HEK293 (cell line): ENCODE measurements at regions not wholly inside any gene's neighbourhood (a gene's known extent, or its start where the extent isn't known, plus 50 kb on each side); places are given as distances from the start of the nearest gene placed in this dataset.

ENCODE experiments used
- CTCF ChIA-PET: fragments of 350-600 bp; formaldehyde crosslinking; extraction: SDS; loops from one replicate; lab custom pipeline; 2021; ENCODE audit warnings: antibody characterized with exemption; lab: Yijun Ruan, JAX
- POLR2A ChIA-PET: fragments of 300-600 bp; formaldehyde crosslinking; extraction: SDS; loops from one replicate; lab custom pipeline; 2020; ENCODE audit warnings: antibody characterized with exemption, inconsistent platforms; lab: Yijun Ruan, JAX
- H3K27ac ChIP-seq: fragments of 200-500 bp; sonication (Bioruptor generic); 2 replicates; pipeline ENCODE4 v1.5.1; 2014; ENCODE audit warnings: low read depth, low read length, control low read depth, inconsistent platforms; ENCODE audit errors: extremely low read depth
- H3K36me3 ChIP-seq, 2 experiments: fragments of 200-500 bp in 1 of 2; sonication (Bioruptor generic) in 1 of 2; 1 replicate in 1 of 2; 2 replicates in 1 of 2; pipeline ENCODE4 v1.5.1; 2014 to 2017; ENCODE audit warnings: inconsistent platforms in 2 of 2, low read length in 2 of 2; ENCODE audit not compliant: control insufficient read depth in 2 of 2, insufficient read depth in 1 of 2
- H3K4me1 ChIP-seq: fragments of 200-500 bp; sonication (Bioruptor generic); 2 replicates; pipeline ENCODE4 v1.5.1; 2014; ENCODE audit warnings: mild to moderate bottlenecking, low read length, inconsistent platforms; ENCODE audit not compliant: control insufficient read depth, insufficient read depth
- H3K4me3 ChIP-seq: 2 replicates; pipeline ENCODE4 v1.5.1; 2011; ENCODE audit warnings: low read depth, mild to moderate bottlenecking, control low read depth, low read length, moderate library complexity
- H3K9me3 ChIP-seq: fragments of 200-500 bp; sonication (Bioruptor generic); 2 replicates; pipeline ENCODE4 v1.5.1; 2014; ENCODE audit warnings: low read depth, low read length, inconsistent platforms; ENCODE audit not compliant: control insufficient read depth, insufficient read depth
- BCL6B ChIP-seq: fragments of 450-650 bp; formaldehyde crosslinking; IDR thresholded peaks from 2 replicates; pipeline ENCODE4 v1.5.1; 2017; ENCODE audit warnings: missing biosample characterization, missing genetic modification characterization
- ELK4 ChIP-seq: IDR thresholded peaks from 2 replicates; pipeline ENCODE4 v1.6.1; 2011; ENCODE audit warnings: mild to moderate bottlenecking, low read depth, low read length, borderline replicate concordance
- FEZF1 ChIP-seq: fragments of 450-650 bp; formaldehyde crosslinking; IDR thresholded peaks from 2 replicates; pipeline ENCODE4 v1.5.1; 2016; ENCODE audit warnings: missing biosample characterization, missing genetic modification characterization
- GLI2 ChIP-seq: fragments of 450-650 bp; formaldehyde crosslinking; IDR thresholded peaks from 2 replicates; pipeline ENCODE4; 2017; ENCODE audit warnings: missing biosample characterization, missing genetic modification characterization, low read depth, borderline replicate concordance
- MYNN ChIP-seq: fragments of 450-650 bp; formaldehyde crosslinking; IDR thresholded peaks from 2 replicates; pipeline ENCODE4 v1.5.1; 2016; ENCODE audit warnings: missing biosample characterization, missing genetic modification characterization, borderline replicate concordance
- SCRT1 ChIP-seq: fragments of 450-650 bp; formaldehyde crosslinking; IDR thresholded peaks from 2 replicates; pipeline ENCODE4 v1.5.1; 2016; ENCODE audit warnings: missing biosample characterization, missing genetic modification characterization, borderline replicate concordance
- ZBTB17 ChIP-seq: fragments of 450-650 bp; formaldehyde crosslinking; IDR thresholded peaks from 2 replicates; pipeline ENCODE4 v1.5.1; 2016; ENCODE audit warnings: missing biosample characterization, missing genetic modification characterization
- ZBTB44 ChIP-seq: fragments of 450-650 bp; IDR thresholded peaks from 2 replicates; pipeline ENCODE4 v1.5.1; 2018; ENCODE audit warnings: missing biosample characterization, mild to moderate bottlenecking, missing genetic modification characterization
- ZBTB7A ChIP-seq: fragments of 450-650 bp; formaldehyde crosslinking; IDR thresholded peaks from 2 replicates; pipeline ENCODE4 v1.5.1; 2016; ENCODE audit warnings: low read depth, missing biosample characterization, missing genetic modification characterization
- ZEB2 ChIP-seq: fragments of 450-650 bp; formaldehyde crosslinking; IDR thresholded peaks from 2 replicates; pipeline ENCODE4 v1.5.1; 2016; ENCODE audit warnings: missing biosample characterization, missing genetic modification characterization
- ZFP3 ChIP-seq: fragments of 450-650 bp; formaldehyde crosslinking; IDR thresholded peaks from 2 replicates; pipeline ENCODE4 v1.5.1; 2016; ENCODE audit warnings: low read depth, missing biosample characterization, missing genetic modification characterization
- ZFP41 ChIP-seq: fragments of 450-650 bp; formaldehyde crosslinking; IDR thresholded peaks from 2 replicates; pipeline ENCODE4 v1.5.1; 2016; ENCODE audit warnings: missing biosample characterization, missing genetic modification characterization, borderline replicate concordance
- ZNF16 ChIP-seq: fragments of 450-650 bp; formaldehyde crosslinking; IDR thresholded peaks from 2 replicates; pipeline ENCODE4 v1.5.1; 2016; ENCODE audit warnings: low read depth, missing biosample characterization, missing genetic modification characterization
- ZNF175 ChIP-seq: fragments of 450-650 bp; formaldehyde crosslinking; IDR thresholded peaks from 2 replicates; pipeline ENCODE4 v1.5.1; 2016; ENCODE audit warnings: missing biosample characterization, missing genetic modification characterization
- ZNF214 ChIP-seq: fragments of 450-650 bp; formaldehyde crosslinking; IDR thresholded peaks from 2 replicates; pipeline ENCODE4 v1.5.1; 2017; ENCODE audit warnings: missing biosample characterization, mild to moderate bottlenecking, missing genetic modification characterization, borderline replicate concordance
- ZNF274 ChIP-seq, 2 experiments: fragments of 200-500 bp in 1 of 2; fragments of 450-650 bp in 1 of 2; sonication (Bioruptor generic) in 1 of 2; formaldehyde crosslinking in 1 of 2; IDR thresholded peaks; 2 replicates each; pipeline versions ENCODE4 v1.5.1 to v1.6.1; 2014 to 2016; ENCODE audit warnings: borderline replicate concordance in 1 of 2, inconsistent platforms in 1 of 2, low read length in 1 of 2, missing biosample characterization in 1 of 2, missing genetic modification characterization in 1 of 2
- ZNF324 ChIP-seq: fragments of 450-650 bp; formaldehyde crosslinking; IDR thresholded peaks from 2 replicates; pipeline ENCODE4 v1.5.1; 2016; ENCODE audit warnings: missing biosample characterization, missing genetic modification characterization
- ZNF366 ChIP-seq: fragments of 450-650 bp; formaldehyde crosslinking; conservative IDR thresholded peaks from 2 replicates; pipeline ENCODE4 v1.5.1; 2016; ENCODE audit warnings: missing biosample characterization, missing genetic modification characterization
- ZNF394 ChIP-seq: fragments of 450-650 bp; formaldehyde crosslinking; IDR thresholded peaks from 2 replicates; pipeline ENCODE4 v1.5.1; 2016; ENCODE audit warnings: missing biosample characterization, missing genetic modification characterization, mild to moderate bottlenecking, moderate library complexity, borderline replicate concordance
- ZNF398 ChIP-seq: fragments of 450-650 bp; formaldehyde crosslinking; IDR thresholded peaks from 2 replicates; pipeline ENCODE4 v1.5.1; 2017; ENCODE audit warnings: missing biosample characterization, missing genetic modification characterization
- ZNF48 ChIP-seq: fragments of 450-650 bp; formaldehyde crosslinking; IDR thresholded peaks from 2 replicates; pipeline ENCODE4 v1.5.1; 2016; ENCODE audit warnings: missing biosample characterization, missing genetic modification characterization
- ZNF513 ChIP-seq: fragments of 450-650 bp; IDR thresholded peaks from 2 replicates; pipeline ENCODE4 v1.5.1; 2018; ENCODE audit warnings: missing biosample characterization, missing genetic modification characterization
- ZNF585B ChIP-seq: fragments of 450-650 bp; formaldehyde crosslinking; IDR thresholded peaks from 2 replicates; pipeline ENCODE4 v1.5.1; 2016; ENCODE audit warnings: missing biosample characterization, missing genetic modification characterization
- ZNF610 ChIP-seq: fragments of 450-650 bp; formaldehyde crosslinking; IDR thresholded peaks from 2 replicates; pipeline ENCODE4 v1.5.1; 2016; ENCODE audit warnings: missing biosample characterization, missing genetic modification characterization, borderline replicate concordance
- ZNF645 ChIP-seq: fragments of 450-650 bp; formaldehyde crosslinking; IDR thresholded peaks from 2 replicates; pipeline ENCODE4; 2016; ENCODE audit warnings: missing biosample characterization, missing genetic modification characterization
- ZNF791 ChIP-seq: fragments of 450-650 bp; formaldehyde crosslinking; IDR thresholded peaks from 2 replicates; pipeline ENCODE4 v1.5.1; 2016; ENCODE audit warnings: missing biosample characterization, missing genetic modification characterization
- ZSCAN23 ChIP-seq: fragments of 450-650 bp; formaldehyde crosslinking; IDR thresholded peaks from 2 replicates; pipeline ENCODE4 v1.5.1; 2016; ENCODE audit warnings: missing biosample characterization, missing genetic modification characterization

GRCh38 chr12:20283482-20283881 lies 84.9 kb upstream of the PDE3A start:
- CTCF ChIA-PET: no interaction called here
- POLR2A ChIA-PET: no interaction called here
- no peak overlapping the region for H3K4me3 ChIP-seq
- no peaks in the 10 kb centered on the region for H3K9me3 ChIP-seq
- no peak for TF ChIP-seq ZFP3 (tag by site-specific recombination)
- no peak for TF ChIP-seq BCL6B (tag by site-specific recombination)
- no peak for TF ChIP-seq ZNF366
- no peak for TF ChIP-seq ZEB2 (tag by site-specific recombination)
- no peak for TF ChIP-seq ZNF394 (tag by site-specific recombination)
- no peak for TF ChIP-seq ZNF610 (tag by site-specific recombination)
- TF ChIP-seq ZNF645 (tag by site-specific recombination): no peak
- no peak for TF ChIP-seq ZBTB44 (tag by site-specific recombination)
- no peak for TF ChIP-seq ZNF48
- TF ChIP-seq GLI2 (tag by site-specific recombination): no peak
- no peak for TF ChIP-seq SCRT1 (tag by site-specific recombination)
- H3K4me1 ChIP-seq: no peaks in the 10 kb centered on the region
- H3K27ac ChIP-seq: no peak overlapping the region
- no peaks in the 10 kb centered on the region for H3K36me3 ChIP-seq

- Histone ChIP-seq H3K9me3 (no peaks in the 10 kb centered on the region), H3K27ac (no peak overlapping the region), H3K4me3 (no peak overlapping the region), H3K36me3 (no peaks in the 10 kb centered on the region), H3K4me1 (no peaks in the 10 kb centered on the region)
- POLR2A ChIA-PET: no interaction called here
- CTCF ChIA-PET: no interaction called here
- no peak for TF ChIP-seq ZNF324 (tag by site-specific recombination)
- no peak for TF ChIP-seq ZBTB7A (tag by site-specific recombination)
- no peak for TF ChIP-seq ZNF791 (tag by site-specific recombination)
- no peak for TF ChIP-seq ZNF16 (tag by site-specific recombination)
- no peak for TF ChIP-seq ZFP41 (tag by site-specific recombination)
- TF ChIP-seq MYNN (tag by site-specific recombination): no peak
- TF ChIP-seq ELK4: no peak
- no peak for TF ChIP-seq ZNF398 (tag by site-specific recombination)
- TF ChIP-seq ZNF214: no peak
- no peak for TF ChIP-seq FEZF1
- TF ChIP-seq ZSCAN23 (tag by site-specific recombination): no peak
- TF ChIP-seq ZBTB17 (tag by site-specific recombination): no peak
- TF ChIP-seq ZNF513 (tag by site-specific recombination): no peak
- no peak for TF ChIP-seq ZNF274 (IDR thresholded peaks at IDR 0.05; ENCODE audit: low read length)
- TF ChIP-seq ZNF274 (tag by site-specific recombination; IDR thresholded peaks at IDR 0.05; ENCODE audit: borderline replicate concordance): no peak
- TF ChIP-seq ZNF585B (tag by site-specific recombination): no peak
- no peak for TF ChIP-seq GLI2 (tag by site-specific recombination)
- no peak for TF ChIP-seq ZNF175 (tag by site-specific recombination)
- TF ChIP-seq ZNF366: no peak
Measured at GRCh38 chr12:20289520-20289919, 78.8 kb upstream of the PDE3A start.
